Upper lobe of left lung (tissue), 6 donors: ENCODE measurements at regions not wholly inside any gene's neighbourhood (a gene's known extent, or its start where the extent isn't known, plus 50 kb on each side); places are given as distances from the start of the nearest gene placed in this dataset.
A peak's percentile ranks its signal among the peaks of the same experiment; 100 is the strongest.
"Not testable (repeated sequence)": the region's sequence is repeated elsewhere in the genome, so short reads cannot be mapped to it uniquely, and the experiment has no call there.

ENCODE experiments used
- ATAC-seq, 2 donors: fragments of 200-7000 bp; cut with Tn5 transposase; one replicate each; pipeline ENCODE4 v1.9.1; 2022; ENCODE audit warnings: mild to moderate bottlenecking in 2 of 2, moderate library complexity in 2 of 2; ENCODE audit not compliant: low FRiP score in 2 of 2
- DNase-seq, 2 donors: peaks; one replicate each; pipeline ENCODE4 v3.0.0-alpha.2; 2019 to 2020
- H3K27ac ChIP-seq, 4 donors: fragments of 200-600 bp; sonication (generic); one replicate each; pipeline ENCODE4 v1.5.1; 2016 to 2019
- H3K27me3 ChIP-seq, 4 donors: fragments of 200-600 bp; sonication (generic); one replicate each; pipeline ENCODE4 v1.5.1; 2017 to 2019
- H3K36me3 ChIP-seq, 4 donors: fragments of 200-600 bp; sonication (generic); one replicate each; pipeline ENCODE4 v1.5.1; 2016 to 2019
- H3K4me1 ChIP-seq, 4 donors: fragments of 200-600 bp; sonication (generic); one replicate each; pipeline ENCODE4 v1.5.1; 2018 to 2019
- H3K4me3 ChIP-seq, 4 donors: fragments of 200-600 bp; sonication (generic); one replicate each; pipeline ENCODE4 v1.5.1; 2017 to 2019; ENCODE audit warnings: mild to moderate bottlenecking in 2 of 4, moderate library complexity in 1 of 4
- H3K9me3 ChIP-seq, 4 donors: fragments of 200-600 bp; sonication (generic); one replicate each; pipeline ENCODE4 v1.5.1; 2018 to 2019
- EP300 ChIP-seq, 4 donors: sonication (generic); formaldehyde crosslinking; IDR thresholded peaks; one replicate each; pipeline ENCODE4 v1.5.1; 2017; ENCODE audit warnings: antibody characterized with exemption in 4 of 4, control low read depth in 2 of 4
- POLR2A ChIP-seq, 4 donors: fragments of 450-650 bp; IDR thresholded peaks; one replicate each; pipeline ENCODE4 v1.5.1; 2016 to 2017; ENCODE audit warnings: antibody characterized with exemption in 4 of 4, mild to moderate bottlenecking in 2 of 4
- POLR2AphosphoS5 ChIP-seq, 2 donors: sonication (generic); formaldehyde crosslinking; IDR thresholded peaks; one replicate each; pipeline ENCODE4 v1.5.1; 2017; ENCODE audit warnings: antibody characterized with exemption in 2 of 2
- WGBS, 2 donors: methylation state at CpG; one replicate each; pipeline ENCODE4 v1.1.5; 2017 to 2018; 5-methylcytosine and 5-hydroxymethylcytosine counted together
- TF ChIP-seq, protein P1 (sequence below), 6 experiments: fragments of 450-650 bp in 4 of 6; fragments of 200-600 bp in 2 of 6; sonication (generic) in 2 of 6; IDR thresholded peaks; one replicate each; pipeline ENCODE4 v1.5.1; 2016 to 2019; ENCODE audit warnings: antibody characterized with exemption in 6 of 6
- donor health status: DM: no; HTN: no; CAD: no; lungs with moderate emphysema.
- donor health status: DM: no; HTN: yes; CAD: no; lungs with severe emphysema.

DNA sequence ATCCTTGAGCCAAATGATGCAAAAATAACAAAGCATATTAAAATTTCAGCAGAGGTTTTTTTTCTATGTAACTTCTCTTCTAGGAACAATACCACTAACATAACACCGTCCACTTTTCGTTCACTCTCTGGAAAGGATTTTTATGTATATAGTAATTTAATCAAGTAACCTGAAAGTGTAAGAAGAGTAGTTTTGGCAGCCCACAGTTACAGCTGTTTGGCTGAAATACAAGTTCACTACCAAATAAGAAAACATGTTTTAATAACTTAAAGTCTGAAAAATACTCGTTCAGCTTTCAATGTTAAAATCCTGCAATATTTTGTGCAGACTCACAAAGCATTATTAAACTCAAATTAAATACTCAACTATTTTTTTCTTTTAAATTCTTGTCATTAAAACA is 896.8 kb upstream of the ADGRL4 start:
- no peak for TF ChIP-seq POLR2A (IDR thresholded peaks at IDR 0.05)
- no peak for TF ChIP-seq POLR2AphosphoS5 (IDR thresholded peaks at IDR 0.05)
- TF ChIP-seq, protein P1, sequence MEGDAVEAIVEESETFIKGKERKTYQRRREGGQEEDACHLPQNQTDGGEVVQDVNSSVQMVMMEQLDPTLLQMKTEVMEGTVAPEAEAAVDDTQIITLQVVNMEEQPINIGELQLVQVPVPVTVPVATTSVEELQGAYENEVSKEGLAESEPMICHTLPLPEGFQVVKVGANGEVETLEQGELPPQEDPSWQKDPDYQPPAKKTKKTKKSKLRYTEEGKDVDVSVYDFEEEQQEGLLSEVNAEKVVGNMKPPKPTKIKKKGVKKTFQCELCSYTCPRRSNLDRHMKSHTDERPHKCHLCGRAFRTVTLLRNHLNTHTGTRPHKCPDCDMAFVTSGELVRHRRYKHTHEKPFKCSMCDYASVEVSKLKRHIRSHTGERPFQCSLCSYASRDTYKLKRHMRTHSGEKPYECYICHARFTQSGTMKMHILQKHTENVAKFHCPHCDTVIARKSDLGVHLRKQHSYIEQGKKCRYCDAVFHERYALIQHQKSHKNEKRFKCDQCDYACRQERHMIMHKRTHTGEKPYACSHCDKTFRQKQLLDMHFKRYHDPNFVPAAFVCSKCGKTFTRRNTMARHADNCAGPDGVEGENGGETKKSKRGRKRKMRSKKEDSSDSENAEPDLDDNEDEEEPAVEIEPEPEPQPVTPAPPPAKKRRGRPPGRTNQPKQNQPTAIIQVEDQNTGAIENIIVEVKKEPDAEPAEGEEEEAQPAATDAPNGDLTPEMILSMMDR (IDR thresholded peaks at IDR 0.05): no peak
- DNase-seq (no peak), ATAC-seq (no peak)
- Histone ChIP-seq H3K9me3 (no peaks in the 10 kb centered on the region), H3K27me3 (no peaks in the 10 kb centered on the region), H3K27ac (no peak overlapping the region), H3K36me3 (no peaks in the 10 kb centered on the region), H3K4me3 (no peak overlapping the region), H3K4me1 (no peaks in the 10 kb centered on the region)
- 53 to 77% methylated on average over 3 of the region's 3 CpGs for WGBS, 2 donors

DNA sequence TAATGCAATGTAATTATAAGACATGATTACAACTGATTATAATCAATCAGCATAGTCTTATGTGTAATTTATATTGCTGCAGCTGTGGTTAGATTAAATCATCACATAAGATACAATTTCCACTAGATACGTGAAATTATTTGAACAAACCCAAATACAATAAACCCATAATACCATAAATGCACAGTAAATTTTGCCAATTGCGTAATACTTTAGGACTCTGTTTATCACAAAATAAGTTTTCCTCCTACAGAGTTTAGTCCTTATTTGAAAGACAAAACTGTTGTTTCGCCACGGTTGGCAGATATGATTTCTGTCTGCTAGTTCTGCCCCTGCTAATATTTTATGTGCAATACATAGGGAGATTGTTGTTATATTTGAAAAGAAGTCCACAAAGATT is 895.9 kb upstream of the ADGRL4 start:
- 85 to 96% methylated on average over 4 of the region's 4 CpGs for WGBS, 2 donors
- no peak for TF ChIP-seq POLR2AphosphoS5 (IDR thresholded peaks at IDR 0.05)
- TF ChIP-seq POLR2A (IDR thresholded peaks at IDR 0.05): no peak
- TF ChIP-seq EP300 (IDR thresholded peaks at IDR 0.05): no peak
- TF ChIP-seq, protein P1 (IDR thresholded peaks at IDR 0.05): no peak
- Histone ChIP-seq H3K36me3 (no peaks in the 10 kb centered on the region), H3K9me3 (no peaks in the 10 kb centered on the region), H3K4me3 (no peak overlapping the region), H3K27ac (no peak overlapping the region), H3K27me3 (no peaks in the 10 kb centered on the region), H3K4me1 (no peaks in the 10 kb centered on the region)
- DNase-seq (no peak), ATAC-seq (no peak)

DNA sequence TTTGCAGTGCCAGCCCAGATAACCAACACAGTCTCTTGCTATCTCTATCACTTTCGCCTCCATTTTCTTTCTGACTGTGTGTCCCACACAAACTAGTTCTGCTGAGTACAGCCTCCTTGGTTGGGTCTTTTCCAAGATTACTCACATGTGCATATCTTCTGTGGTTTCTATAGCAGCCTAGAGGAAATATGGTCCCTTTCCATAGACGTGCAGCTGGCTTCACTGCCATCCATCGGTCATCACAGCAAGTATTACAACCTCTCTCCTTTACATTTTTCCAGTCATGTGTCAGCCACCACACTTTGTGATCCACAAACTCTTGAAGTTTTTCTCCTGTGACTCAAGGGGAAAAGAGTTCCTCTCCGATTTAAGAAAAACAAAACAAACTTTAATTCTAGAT is 893.4 kb upstream of the ADGRL4 start:
- H3K36me3 ChIP-seq: no peaks in the 10 kb centered on the region
- no peak for DNase-seq
- 78 to 81% methylated on average over 4 of the region's 4 CpGs for WGBS, 2 donors
- no peaks in the 10 kb centered on the region for H3K27me3 ChIP-seq
- TF ChIP-seq POLR2AphosphoS5 (IDR thresholded peaks at IDR 0.05) (no peak), POLR2A (IDR thresholded peaks at IDR 0.05) (no peak), EP300 (IDR thresholded peaks at IDR 0.05) (no peak)
- TF ChIP-seq, protein P1 (IDR thresholded peaks at IDR 0.05): no peak
- H3K4me1 ChIP-seq: no peaks in the 10 kb centered on the region
- no peak overlapping the region for H3K4me3 ChIP-seq
- no peaks in the 10 kb centered on the region for H3K9me3 ChIP-seq
- no peak for ATAC-seq
- H3K27ac ChIP-seq: no peak overlapping the region

DNA sequence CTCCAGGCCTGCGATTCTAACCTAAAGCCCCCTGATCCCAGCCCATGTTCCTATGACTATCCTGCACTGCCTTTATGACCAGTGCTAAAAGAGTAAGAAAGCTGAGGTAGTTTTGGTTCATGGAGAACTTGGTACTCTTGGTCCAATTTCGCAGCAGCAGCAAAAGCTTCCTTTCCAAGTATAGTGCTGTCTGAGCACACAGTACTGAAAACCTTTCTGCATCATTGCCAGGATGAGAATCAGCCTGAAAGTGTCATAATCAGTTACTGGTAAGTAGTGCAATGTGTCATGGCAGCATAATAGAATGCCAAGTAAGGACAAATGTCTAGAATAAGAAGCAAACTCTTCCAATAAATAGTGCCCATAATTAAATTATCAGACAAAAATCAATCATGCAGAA is 889.6 kb upstream of the ADGRL4 start:
- no peak overlapping the region for H3K27ac ChIP-seq
- ATAC-seq: no peak

DNA sequence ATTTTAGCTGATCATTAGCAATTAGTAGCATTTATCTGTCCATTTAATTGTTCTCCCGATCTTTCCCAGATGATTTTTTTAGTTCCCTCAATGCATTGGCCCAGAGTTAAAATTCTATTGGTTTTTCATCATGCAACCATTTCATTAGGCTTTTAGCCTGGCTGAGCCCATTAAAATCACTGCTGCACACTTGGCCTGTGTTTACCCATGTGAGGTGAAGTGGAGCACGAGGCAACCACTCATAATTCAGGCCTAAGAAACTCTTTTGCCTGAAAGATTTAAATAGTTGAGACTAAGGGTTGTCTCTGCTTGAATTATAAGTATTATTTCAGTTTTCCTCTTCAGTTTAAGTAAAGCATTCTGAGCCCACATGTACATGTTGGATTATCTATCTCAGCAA is 889.0 kb upstream of the ADGRL4 start:
- peak in 1 of 2 donors; percentile 47 for DNase-seq
- no peak overlapping the region for H3K4me3 ChIP-seq
- WGBS, 2 donors: 63 to 73% methylated on average over 2 of the region's 2 CpGs
- peaks cover 0 to 6% (median 0%) of the 10 kb centered on the region in 4 donors for H3K9me3 ChIP-seq
- H3K36me3 ChIP-seq: no peaks in the 10 kb centered on the region
- no peak for ATAC-seq
- no peaks in the 10 kb centered on the region for H3K27me3 ChIP-seq
- TF ChIP-seq, protein P1 (IDR thresholded peaks at IDR 0.05): no peak
- no peak for TF ChIP-seq POLR2AphosphoS5 (IDR thresholded peaks at IDR 0.05)
- TF ChIP-seq POLR2A (IDR thresholded peaks at IDR 0.05): no peak
- TF ChIP-seq EP300 (IDR thresholded peaks at IDR 0.05): no peak
- H3K4me1 ChIP-seq: no peaks in the 10 kb centered on the region
- H3K27ac ChIP-seq: no peak overlapping the region

More for the DNA sequence above, 889.6 kb upstream of the ADGRL4 start:
- 67 to 72% methylated on average over 2 of the region's 2 CpGs for WGBS, 2 donors
- no peaks in the 10 kb centered on the region for H3K4me1 ChIP-seq
- TF ChIP-seq POLR2A (IDR thresholded peaks at IDR 0.05) (no peak), EP300 (IDR thresholded peaks at IDR 0.05) (no peak), POLR2AphosphoS5 (IDR thresholded peaks at IDR 0.05) (no peak)
- TF ChIP-seq, protein P1 (IDR thresholded peaks at IDR 0.05): no peak
- no peaks in the 10 kb centered on the region for H3K36me3 ChIP-seq
- DNase-seq: no peak
- no peaks in the 10 kb centered on the region for H3K27me3 ChIP-seq
- no peak overlapping the region for H3K4me3 ChIP-seq
- H3K9me3 ChIP-seq: peaks cover 0 to 6% (median 0%) of the 10 kb centered on the region in 4 donors

DNA sequence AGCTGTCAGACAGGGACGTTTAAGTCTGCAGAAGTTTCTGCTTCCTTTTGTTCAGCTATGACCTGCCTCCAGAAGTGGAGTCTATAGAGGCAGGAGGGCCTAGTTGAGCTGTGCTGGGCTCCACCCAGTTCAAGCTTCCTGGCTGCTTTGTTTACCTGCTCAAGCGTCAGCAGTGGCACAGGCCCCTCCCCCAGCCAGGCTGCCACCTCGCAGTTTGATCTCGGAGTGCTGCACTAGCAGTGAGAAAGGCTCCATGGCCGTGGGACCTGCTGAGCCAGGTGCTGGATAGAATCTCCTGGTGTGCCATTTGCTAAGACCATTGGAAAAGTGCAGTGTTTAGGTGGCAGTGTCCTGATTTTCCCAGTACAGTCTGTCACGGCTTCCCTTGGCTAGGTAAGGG is 887.6 kb upstream of the ADGRL4 start:
- H3K27me3 ChIP-seq, H3K27ac ChIP-seq, ATAC-seq, H3K4me1 ChIP-seq, H3K4me3 ChIP-seq, H3K9me3 ChIP-seq, H3K36me3 ChIP-seq: not testable (repeated sequence)
- WGBS, 2 donors: 73 to 86% methylated on average over 4 to 5 of the region's 6 CpGs
- peak in 1 of 2 donors; percentile 21 for DNase-seq
